ENCODE measurements at regions not wholly inside any gene's neighbourhood (a gene's known extent, or its start where the extent isn't known, plus 50 kb on each side); places are given as distances from the start of the nearest gene placed in this dataset.
"Not testable (repeated sequence)": the region's sequence is repeated elsewhere in the genome, so short reads cannot be mapped to it uniquely, and the experiment has no call there.

DNA sequence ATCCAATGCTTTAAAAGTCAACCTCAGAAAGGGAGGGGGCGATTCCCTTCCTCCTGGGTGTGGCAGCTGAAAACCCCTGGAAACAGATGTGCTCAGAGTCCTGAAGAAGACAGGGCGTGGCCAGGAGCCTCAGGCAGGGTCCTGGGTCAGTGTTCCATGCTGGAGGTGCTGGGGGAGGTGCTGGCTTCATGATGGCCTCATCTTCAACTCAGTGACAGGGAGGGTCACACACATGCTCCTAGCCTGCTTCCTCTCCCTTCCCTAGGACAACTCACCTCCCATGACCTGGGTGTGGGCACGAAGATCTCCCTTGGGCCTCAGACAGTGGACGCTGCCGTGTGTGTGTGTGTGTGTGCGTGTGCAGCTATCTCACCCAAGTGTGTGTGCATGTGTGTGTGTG lies 245.6 kb upstream of the B3GAT1 start:
- Histone ChIP-seq H3K36me3 (no peaks in the 10 kb centered on the region), H3K4me3 (no peak overlapping the region), H3K27ac (no peak overlapping the region), H3K9me3 (no peaks in the 10 kb centered on the region), H3K27me3 (no peaks in the 10 kb centered on the region), H3K4me1 (no peaks in the 10 kb centered on the region)
- DNase-seq (no peak), ATAC-seq (no peak)
- WGBS (ENCODE audit: insufficient coverage, low coverage, low lambda C conversion rate, missing lambda C conversion rate), result no CpG with 5 or more reads among the region's 6 CpGs
- intact Hi-C loops (cut with DNase I), result no loop called here
- TF ChIP-seq, protein P1, sequence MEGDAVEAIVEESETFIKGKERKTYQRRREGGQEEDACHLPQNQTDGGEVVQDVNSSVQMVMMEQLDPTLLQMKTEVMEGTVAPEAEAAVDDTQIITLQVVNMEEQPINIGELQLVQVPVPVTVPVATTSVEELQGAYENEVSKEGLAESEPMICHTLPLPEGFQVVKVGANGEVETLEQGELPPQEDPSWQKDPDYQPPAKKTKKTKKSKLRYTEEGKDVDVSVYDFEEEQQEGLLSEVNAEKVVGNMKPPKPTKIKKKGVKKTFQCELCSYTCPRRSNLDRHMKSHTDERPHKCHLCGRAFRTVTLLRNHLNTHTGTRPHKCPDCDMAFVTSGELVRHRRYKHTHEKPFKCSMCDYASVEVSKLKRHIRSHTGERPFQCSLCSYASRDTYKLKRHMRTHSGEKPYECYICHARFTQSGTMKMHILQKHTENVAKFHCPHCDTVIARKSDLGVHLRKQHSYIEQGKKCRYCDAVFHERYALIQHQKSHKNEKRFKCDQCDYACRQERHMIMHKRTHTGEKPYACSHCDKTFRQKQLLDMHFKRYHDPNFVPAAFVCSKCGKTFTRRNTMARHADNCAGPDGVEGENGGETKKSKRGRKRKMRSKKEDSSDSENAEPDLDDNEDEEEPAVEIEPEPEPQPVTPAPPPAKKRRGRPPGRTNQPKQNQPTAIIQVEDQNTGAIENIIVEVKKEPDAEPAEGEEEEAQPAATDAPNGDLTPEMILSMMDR (IDR thresholded peaks at IDR 0.05), result no peak
- TF ChIP-seq POLR2A (IDR thresholded peaks at IDR 0.05), result no peak

DNA sequence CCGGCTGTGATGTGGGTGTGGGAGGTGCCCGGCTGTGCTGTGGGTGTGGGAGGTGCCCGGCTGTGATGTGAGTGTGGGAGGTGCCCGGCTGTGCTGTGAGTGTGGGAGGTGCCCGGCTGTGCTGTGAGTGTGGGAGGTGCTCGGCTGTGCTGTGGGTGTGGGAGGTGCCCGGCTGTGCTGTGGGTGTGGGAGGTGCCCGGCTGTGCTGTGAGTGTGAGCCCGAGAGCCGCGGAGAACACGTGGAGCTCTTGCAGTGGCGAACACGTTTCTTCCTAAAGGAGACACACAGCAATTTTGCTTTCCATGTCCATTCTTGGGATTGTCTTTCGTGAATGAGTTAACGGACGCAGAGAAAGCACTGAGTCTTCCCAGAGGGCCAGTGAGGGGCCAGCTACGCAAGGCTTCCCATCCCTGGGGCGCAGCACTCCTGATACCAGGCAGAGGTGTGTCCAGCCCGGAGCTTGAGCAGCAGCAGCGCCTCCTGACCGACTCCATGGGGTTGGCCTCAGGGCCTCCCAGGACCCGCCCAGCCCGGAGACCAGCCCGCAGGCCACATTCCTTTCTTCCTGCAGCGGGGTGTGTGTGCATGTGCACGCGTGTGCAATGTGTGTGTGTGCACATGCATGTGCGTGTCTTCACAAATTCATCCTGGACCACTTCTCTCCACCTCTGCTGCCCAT lies 245.0 kb upstream of the B3GAT1 start:
- intact Hi-C loops (cut with DNase I), result no loop called here
- Histone ChIP-seq H3K36me3 (no peaks in the 10 kb centered on the region), H3K27me3 (no peaks in the 10 kb centered on the region), H3K4me3 (no peak overlapping the region), H3K27ac (no peak overlapping the region), H3K9me3 (no peaks in the 10 kb centered on the region), H3K4me1 (no peaks in the 10 kb centered on the region)
- peak in 1 of 4 donors; percentile 25 for ATAC-seq
- 83% methylated on average over 11 of the region's 29 CpGs for WGBS (ENCODE audit: insufficient coverage, low coverage, low lambda C conversion rate, missing lambda C conversion rate)
- DNase-seq, result peak in 1 of 3 donors; percentile 33
- TF ChIP-seq POLR2A (IDR thresholded peaks at IDR 0.05), result no peak
- TF ChIP-seq, protein P1 (IDR thresholded peaks at IDR 0.05), result no peak

DNA sequence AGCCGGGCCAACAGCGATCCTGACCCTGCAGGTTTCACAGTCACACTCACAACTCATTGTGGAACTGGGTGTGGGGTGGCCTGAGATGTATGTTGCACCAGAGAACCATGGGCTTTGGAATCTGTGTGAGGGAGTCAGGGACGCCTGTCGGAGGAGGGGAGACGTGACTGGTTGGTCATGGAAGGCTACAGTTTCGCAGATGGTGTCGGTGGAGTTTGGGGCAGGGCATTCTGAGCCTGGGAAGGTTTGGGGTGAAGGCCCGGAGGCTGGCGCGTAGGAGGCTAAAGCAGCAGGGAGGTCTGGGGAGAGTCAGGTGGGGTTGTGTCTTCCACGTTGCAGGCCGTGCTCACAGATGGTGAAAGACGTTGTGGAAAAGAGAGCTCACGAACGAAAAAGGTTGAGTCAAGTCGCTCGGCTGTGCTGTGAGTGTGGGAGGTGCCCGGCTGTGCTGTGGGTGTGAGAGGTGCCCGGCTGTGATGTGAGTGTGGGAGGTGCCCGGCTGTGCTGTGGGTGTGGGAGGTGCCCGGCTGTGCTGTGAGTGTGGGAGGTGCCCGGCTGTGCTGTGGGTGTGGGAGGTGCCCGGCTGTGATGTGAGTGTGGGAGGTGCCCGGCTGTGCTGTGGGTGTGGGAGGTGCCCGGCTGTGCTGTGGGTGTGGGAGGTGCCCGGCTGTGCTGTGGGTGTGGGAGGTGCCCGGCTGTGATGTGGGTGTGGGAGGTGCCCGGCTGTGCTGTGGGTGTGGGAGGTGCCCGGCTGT lies 244.2 kb upstream of the B3GAT1 start:
- peak in 1 of 3 donors; percentile 23 for DNase-seq
- 89% methylated on average over 23 of the region's 29 CpGs for WGBS (ENCODE audit: insufficient coverage, low coverage, low lambda C conversion rate, missing lambda C conversion rate)
- H3K4me1 ChIP-seq; H3K27ac ChIP-seq; ATAC-seq; intact Hi-C loops (cut with DNase I); H3K9me3 ChIP-seq; H3K4me3 ChIP-seq; H3K36me3 ChIP-seq; H3K27me3 ChIP-seq: not testable (repeated sequence)

DNA sequence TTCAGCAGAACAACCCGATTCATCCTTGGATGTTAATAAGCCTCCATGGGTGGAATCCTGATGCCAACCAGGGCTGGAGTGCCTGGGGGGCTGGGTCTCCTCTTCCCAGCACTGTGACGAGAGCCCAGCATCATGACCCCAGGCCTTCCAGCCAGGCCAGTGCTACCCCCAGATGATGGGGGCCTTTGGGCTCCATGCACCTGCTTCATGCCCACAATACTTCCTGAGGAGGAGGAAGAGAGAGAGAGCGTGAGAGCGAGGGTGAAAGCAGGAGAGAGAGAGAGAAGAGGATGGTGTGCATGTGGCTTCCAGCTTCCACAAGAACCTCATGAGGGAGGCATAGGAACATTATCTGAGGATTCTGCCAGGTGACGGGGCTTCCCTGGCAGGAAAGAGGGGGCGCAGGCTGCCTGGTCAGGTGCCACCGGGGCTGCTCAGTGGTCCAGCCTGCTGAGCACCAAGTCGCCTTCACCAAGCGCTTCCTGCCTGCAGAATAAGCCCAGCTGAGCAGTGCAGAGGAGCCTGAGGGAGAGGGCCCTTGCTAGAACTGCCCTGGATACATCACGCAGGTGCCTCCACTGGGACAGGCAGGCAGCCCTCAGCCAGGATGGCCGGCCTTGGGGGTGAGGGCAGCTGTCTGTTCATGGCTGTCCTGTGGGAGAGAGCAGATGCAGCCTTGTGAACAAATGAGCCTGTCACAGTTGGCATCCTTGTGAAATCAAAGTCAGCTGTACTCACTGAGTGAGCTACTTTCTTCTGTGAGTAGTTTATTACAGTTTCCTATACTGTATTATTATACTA lies 243.3 kb upstream of the B3GAT1 start:
- Histone ChIP-seq H3K27me3 (no peaks in the 10 kb centered on the region), H3K9me3 (no peaks in the 10 kb centered on the region), H3K4me3 (no peak overlapping the region), H3K27ac (no peak overlapping the region), H3K4me1 (no peaks in the 10 kb centered on the region), H3K36me3 (no peaks in the 10 kb centered on the region)
- intact Hi-C loops (cut with DNase I), result no loop called here
- TF ChIP-seq, protein P1 (IDR thresholded peaks at IDR 0.05), result no peak
- no peak for TF ChIP-seq POLR2A (IDR thresholded peaks at IDR 0.05)
- DNase-seq, result peak in 1 of 3 donors; percentile 22
- ATAC-seq, result no peak
- whole genome bisulfite sequencing (ENCODE audit: insufficient coverage, low coverage, low lambda C conversion rate, missing lambda C conversion rate), result 69% methylated on average over 2 of the region's 11 CpGs

Data from right lobe of liver (tissue), 6 donors.